HG03108 (cell line): ENCODE measurements at regions not wholly inside any gene's neighbourhood (a gene's known extent, or its start where the extent isn't known, plus 50 kb on each side); places are given as distances from the start of the nearest gene placed in this dataset.
A peak's percentile ranks its signal among the peaks of the same experiment; 100 is the strongest.

Experiments used
- ATAC-seq: cut with Tn5 transposase; IDR thresholded peaks from one replicate; pipeline ENCODE4 v1.9.1; 2021; ENCODE audit warnings: moderate library complexity; ENCODE audit not compliant: unreplicated experiment

- ATAC-seq, result no peak
Observed at GRCh38 chr3:117234331-117234730, 524.8 kb downstream of the TUSC7 start.

GRCh38 chr3:117235304-117235703 is 525.7 kb downstream of the TUSC7 start:
- no peak for ATAC-seq

DNA sequence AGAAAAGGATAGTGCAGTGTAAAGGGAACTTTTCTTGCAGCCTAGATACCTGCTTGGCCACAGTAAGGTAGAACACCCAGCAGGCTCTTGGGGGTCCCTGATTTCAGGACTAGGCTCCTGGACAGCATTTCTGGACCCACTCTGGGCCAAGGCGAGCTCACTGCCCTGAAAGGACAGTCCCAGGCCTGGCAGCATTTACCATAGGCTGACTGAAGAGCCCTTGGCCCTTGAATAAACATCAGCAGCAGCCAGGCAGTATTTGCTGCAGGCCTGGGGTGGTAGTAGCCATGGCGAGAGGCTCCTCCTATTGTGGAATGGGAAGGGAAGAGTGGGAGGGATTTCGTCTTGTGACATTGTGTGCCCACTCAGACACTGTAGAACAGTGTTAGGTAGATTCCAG is 529.2 kb downstream of the TUSC7 start:
- ATAC-seq, result no peak

DNA sequence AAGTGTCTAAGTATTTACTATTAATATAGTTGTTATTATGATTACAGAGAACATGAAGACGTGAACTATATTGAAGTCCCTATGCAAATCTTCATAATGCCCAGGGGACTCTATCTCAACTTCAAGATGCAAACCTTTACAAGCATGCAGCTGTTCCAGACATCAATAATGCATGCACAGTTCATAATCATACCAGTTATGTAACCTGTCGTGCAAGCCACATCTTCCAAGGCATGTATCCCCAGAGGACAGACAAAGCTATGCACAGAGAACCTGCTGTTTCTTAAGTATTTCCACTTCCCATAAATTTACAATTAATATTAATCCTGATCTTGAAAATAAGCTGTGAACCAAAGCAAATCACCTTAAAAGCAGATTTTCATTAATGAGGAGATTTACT is 534.1 kb downstream of the TUSC7 start:
- ATAC-seq, result no peak

DNA sequence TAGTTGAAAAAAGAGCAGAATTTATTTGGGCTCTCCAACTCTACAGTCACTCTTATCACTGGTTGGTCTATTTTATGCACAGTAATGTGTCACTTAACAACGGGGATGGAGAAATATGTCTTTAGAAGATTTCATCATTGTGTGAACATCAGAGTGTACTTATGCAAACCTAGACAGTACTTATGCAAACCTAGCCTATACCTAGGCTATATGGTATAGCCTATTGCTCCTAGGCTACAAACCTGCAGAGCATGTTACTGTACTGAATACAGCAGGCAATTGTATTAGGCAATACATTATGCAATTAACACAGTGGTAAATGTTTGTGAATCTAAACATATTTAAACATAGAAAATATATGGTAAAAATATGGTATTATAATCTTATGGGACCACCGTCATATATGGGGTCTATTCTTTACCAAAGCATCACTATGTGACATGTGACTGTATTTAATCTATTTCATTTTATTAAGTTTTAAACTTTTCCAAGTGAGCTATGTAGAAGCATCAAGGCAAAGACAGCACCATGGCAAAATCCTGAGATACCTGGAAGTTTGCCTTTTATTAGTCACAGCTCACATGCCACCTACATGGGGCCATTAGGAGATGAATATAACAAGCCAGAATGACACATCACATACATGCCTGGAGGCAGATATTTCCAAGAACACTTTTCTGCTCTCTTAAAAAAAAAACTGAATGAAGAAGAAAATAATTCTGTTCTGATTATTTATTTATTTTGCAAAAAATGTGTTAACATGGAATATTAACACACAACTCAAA is 537.4 kb downstream of the TUSC7 start:
- no peak for ATAC-seq

DNA sequence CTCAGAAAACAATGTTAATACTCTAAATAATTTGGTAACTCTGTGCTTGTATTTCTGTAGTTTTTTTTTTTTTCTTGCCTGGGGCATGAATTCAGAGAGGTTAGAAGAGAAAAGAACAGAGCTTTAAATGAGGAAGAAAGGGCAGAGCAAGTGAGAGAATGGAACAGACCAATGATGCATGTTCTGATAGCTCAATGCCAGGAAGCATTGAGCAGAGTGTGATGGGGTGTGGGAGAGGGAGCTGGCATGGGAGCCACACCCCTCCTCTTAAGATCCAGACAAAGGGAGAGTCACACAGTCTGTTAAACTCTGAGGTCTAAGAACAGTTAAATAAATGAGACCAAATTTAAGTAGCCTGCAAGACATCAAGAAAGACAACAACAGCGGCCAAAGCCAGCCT is 538.6 kb downstream of the TUSC7 start:
- ATAC-seq, result no peak

DNA sequence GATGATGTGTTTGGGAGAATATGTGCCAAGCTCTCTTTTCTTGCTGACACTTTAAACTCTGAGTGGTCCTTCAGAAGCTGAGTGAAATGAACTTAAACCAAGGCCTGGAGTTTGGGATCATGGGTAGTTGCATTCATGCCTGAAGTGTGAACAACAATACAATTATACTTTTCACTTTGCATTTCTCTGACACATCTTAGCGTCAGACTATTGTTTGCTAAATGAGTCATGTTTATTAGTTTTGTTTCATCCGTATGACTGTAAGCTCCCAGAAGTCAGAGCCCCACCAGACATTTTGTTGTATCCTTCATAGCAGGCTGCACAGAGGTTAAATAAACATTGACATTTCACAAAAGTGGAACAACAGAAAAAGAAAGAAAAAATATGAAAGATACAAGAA is 542.6 kb downstream of the TUSC7 start:
- no peak for ATAC-seq

GRCh38 chr3:117252651-117253050 is 543.1 kb downstream of the TUSC7 start:
- no peak for ATAC-seq

DNA sequence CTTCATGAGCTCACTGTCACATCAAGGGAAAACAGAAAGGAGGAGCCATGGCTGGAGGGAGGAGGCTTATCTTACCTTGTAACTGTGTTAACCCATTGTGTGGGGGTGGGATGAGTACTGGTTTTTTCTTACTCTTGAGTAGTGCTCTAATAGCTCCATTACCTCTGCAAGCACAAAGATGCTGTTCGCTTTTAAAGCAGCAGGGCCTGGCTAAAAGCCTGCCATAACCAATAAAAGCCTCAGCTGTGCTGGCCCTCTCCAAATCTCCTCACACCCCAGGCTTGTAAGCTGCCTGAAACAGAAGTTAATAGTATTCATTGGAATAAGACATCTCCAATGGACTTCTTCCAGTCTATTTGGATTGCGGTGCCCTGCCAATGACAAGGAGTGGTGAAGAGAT is 544.1 kb downstream of the TUSC7 start:
- no peak for ATAC-seq

GRCh38 chr3:117254985-117255384 is 545.4 kb downstream of the TUSC7 start:
- ATAC-seq, result no peak

- no peak for ATAC-seq
Observed at GRCh38 chr3:117255736-117256135, 546.2 kb downstream of the TUSC7 start.

DNA sequence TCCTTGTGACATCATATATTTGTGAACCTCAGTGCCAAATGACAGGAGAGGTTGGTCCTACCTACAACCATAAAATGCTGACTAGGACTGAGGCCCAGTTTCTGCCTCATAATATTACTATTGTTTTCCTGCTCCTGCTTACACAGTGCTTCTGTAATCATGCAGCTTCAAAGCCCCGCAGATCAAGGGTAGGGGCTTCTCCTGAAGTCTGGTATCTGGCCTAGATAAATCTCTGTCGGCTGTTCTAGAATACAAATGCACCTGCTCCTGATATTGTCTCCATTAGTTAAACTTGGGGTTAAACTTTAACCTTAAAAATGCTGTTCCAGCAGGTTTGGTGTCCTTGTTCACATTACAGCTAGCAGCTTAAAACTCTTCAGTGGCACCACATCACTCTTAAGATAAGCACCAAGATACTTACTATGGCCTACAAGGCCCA is 552.4 kb downstream of the TUSC7 start:
- no peak for ATAC-seq

- ATAC-seq, result no peak
Observed at GRCh38 chr3:117263270-117263669, 553.7 kb downstream of the TUSC7 start.

GRCh38 chr3:117263745-117264144 is 554.2 kb downstream of the TUSC7 start:
- no peak for ATAC-seq

DNA sequence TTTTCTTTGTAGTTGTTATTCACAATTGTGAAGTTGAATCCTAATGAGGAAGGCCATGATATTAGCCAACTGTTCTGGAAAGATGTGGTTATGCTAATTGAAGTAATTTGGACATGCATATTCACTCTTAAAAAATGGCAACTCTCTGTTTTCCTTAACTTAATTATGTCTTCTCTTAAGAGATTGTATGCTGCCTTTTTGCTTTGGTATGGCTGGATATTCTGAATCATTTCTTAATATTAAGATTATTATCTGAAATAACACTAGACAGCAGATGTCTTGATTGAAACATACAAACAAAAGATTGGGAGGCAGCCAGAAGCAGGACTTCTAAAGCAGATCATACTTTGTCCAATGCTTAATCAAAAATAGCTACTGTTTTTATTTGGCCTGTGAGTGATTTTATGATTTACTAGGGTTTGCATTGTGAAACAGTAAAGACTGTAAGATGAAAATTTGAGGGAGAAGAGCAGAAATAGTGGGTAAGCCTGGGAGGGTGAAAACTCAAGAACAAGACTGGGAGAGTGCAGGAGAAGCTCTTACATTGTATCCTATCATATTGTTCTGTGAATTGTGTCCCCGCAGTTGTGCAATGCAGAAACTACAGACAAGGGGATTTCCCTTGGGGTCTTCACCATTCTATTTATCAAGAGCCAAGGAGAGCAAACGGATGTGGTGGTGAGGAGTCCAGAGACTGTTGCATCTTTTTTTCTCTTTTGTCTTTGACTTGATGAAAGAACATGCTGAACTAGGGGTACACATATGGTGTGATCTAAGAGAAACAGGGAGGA is 554.8 kb downstream of the TUSC7 start:
- no peak for ATAC-seq

- no peak for ATAC-seq
Observed at GRCh38 chr3:117266806-117267205, 557.2 kb downstream of the TUSC7 start.

DNA sequence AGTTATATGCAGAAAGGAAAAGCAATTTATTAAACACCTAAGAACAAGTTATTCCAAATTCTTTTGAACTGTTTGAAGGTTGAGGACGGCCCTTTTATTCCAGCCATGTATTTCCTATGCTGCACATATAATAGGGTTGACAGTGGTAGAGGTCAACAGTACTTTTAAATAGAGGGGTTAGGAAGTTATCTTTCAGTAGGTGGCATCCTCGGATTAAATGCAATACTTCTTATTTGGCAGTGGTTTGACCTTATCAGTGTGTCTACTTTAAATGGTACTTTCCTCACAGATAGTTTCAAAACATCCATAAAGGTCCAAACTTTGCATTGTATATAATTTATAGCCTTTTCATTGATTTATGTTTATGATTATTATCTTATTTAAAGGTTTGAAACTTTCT is 558.7 kb downstream of the TUSC7 start:
- no peak for ATAC-seq

DNA sequence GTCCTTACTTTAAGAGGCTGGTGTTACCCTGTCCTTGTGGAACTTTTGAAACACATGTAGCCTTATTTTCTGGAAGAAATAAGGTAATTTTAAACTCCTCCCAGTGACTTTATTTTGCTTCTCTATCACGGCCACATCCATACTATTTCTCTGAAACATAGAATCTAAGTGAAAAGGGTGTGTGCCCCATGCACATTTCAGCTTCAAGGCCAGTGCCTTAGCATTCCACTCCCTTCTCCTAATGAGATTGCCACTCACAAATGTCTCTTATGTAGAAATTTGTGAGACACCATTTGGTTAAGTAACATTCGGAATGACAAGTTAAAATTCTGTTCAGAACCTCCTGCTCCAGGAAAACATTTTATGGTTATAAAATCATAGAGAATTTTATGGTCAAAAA is 562.7 kb downstream of the TUSC7 start:
- ATAC-seq, result no peak

DNA sequence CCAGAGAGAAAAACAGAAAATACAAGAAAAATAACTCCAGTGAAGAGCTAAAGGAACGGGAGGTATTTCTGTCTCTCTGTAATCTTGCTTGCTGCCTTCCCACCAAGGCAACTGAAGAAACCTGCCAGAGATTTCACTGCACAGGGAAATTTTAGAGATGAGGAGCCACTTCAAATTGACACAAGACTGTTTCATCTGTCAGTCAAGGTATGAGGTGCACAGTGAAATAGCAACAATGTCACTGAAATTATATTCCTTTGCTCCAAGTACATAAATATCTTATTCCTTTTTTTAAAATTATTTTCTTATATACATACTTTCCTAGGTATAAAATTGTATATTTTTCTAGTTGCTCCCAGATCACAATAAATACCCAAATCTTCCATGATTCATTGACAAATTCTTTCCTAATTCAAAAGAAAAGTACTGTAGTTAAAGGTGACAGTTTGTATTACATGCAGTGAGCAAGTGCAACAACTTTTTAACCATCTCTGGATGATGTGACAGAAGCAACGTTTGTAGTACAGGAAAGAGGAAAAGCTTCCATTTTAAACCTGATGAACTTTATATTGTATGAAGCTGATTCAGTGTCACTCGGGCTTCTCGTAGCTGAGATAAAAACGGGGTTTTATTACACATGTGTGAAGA is 563.4 kb downstream of the TUSC7 start:
- no peak for ATAC-seq

DNA sequence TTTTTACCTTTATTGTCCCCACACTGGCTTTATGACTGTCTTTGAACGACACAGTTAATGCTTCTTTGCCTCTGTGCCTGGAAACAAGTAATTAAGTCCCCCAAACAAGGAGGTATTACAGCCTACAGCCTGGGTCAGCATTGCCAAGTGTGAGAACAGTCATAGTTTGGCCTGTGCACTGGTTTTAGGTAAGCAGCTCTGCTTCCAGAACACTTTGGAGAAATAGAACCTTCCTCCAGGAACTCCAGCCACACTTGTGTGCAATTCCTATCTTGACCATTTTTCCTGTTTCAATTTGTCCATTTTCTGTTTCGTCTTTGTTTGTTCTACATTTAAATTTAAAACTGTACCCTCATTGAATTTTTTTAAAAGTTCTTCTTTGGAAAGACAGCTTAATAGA is 568.2 kb downstream of the TUSC7 start:
- no peak for ATAC-seq

- peak; percentile 91 for ATAC-seq
Observed at GRCh38 chr3:117278424-117279190, 569.0 kb downstream of the TUSC7 start.
